ENCODE measurements at regions not wholly inside any gene's neighbourhood (a gene's known extent, or its start where the extent isn't known, plus 50 kb on each side); places are given as distances from the start of the nearest gene placed in this dataset.

GRCh38 chr1:188762166-188762743, 1715.4 kb downstream of the BRINP3 start:
- Mint-ChIP-seq H3K27me3 (ENCODE audit: insufficient read depth, low read depth, poor library complexity) (no peaks in the 10 kb centered on the region), H3K27ac (peak overlapping the region; percentile 37; the same call in 1 of the 2 replicates), H3K36me3 (ENCODE audit: low read depth) (no peaks in the 10 kb centered on the region), H3K9me3 (no peaks in the 10 kb centered on the region), H3K4me3 (no peak overlapping the region), H3K4me1 (peaks cover 3% of the 10 kb centered on the region; the same call in 2 of the 3 replicates)
- H3K27ac ChIP-seq (ENCODE audit: low read depth): no peak overlapping the region
- H3K4me1 ChIP-seq (ENCODE audit: insufficient read depth): peaks cover 5% of the 10 kb centered on the region; the same call in 1 of the 2 replicates
- H2AFZ ChIP-seq: no peak overlapping the region
- H3K4me2 ChIP-seq: no peak overlapping the region
- ATAC-seq: no peak
- no peak overlapping the region for H3K4me3 ChIP-seq
- H3K9me2 ChIP-seq (ENCODE audit: insufficient read depth): no peaks in the 10 kb centered on the region
- H4K20me1 ChIP-seq (replicated peaks; ENCODE audit: insufficient read depth): no peaks in the 10 kb centered on the region
- H3K79me2 ChIP-seq (replicated peaks; ENCODE audit: insufficient read depth): no peaks in the 10 kb centered on the region
- DNase-seq (ENCODE audit: low spot score): no peak
- no peaks in the 10 kb centered on the region for H3K36me3 ChIP-seq (ENCODE audit: insufficient read depth)
- H3F3A ChIP-seq (replicated peaks; ENCODE audit: low read depth): no peaks in the 10 kb centered on the region
- TF ChIP-seq JUNB (IDR thresholded peaks at IDR 0.05; ENCODE audit: unreplicated experiment) (no peak), ETS1 (IDR thresholded peaks at IDR 0.05) (no peak), STAT1 (IDR thresholded peaks at IDR 0.05; ENCODE audit: unreplicated experiment) (no peak), CTCF (conservative IDR thresholded peaks at IDR 0.05; ENCODE audit: low read depth in 2 of 2) (no peak), ZNF462 (CRISPR knock-in tag; IDR thresholded peaks at IDR 0.05) (no peak), ZNF114 (CRISPR knock-in tag; IDR thresholded peaks at IDR 0.05) (no peak), CREB1 (CRISPR knock-in tag; IDR thresholded peaks at IDR 0.05; ENCODE audit: low read depth) (no peak), EZH2phosphoT487 (IDR thresholded peaks at IDR 0.05; ENCODE audit: unreplicated experiment) (no peak), EZH2 (IDR thresholded peaks at IDR 0.05; ENCODE audit: low read depth, unreplicated experiment) (no peak), ZNF331 (CRISPR knock-in tag; IDR thresholded peaks at IDR 0.05; ENCODE audit: low read depth) (no peak), NANOG (IDR thresholded peaks at IDR 0.05; ENCODE audit: borderline replicate concordance) (no peak), REST (IDR thresholded peaks at IDR 0.05; ENCODE audit: unreplicated experiment) (no peak), POLR2AphosphoS5 (IDR thresholded peaks at IDR 0.05; ENCODE audit: low read depth) (no peak)
- H3K27me3 ChIP-seq (ENCODE audit: insufficient read depth): no peaks in the 10 kb centered on the region

Data from GM23338 (cell line).